SHP77 treated with DMSO at 0.1 percent for 48 hours (cell line): ENCODE measurements at regions not wholly inside any gene's neighbourhood (a gene's known extent, or its start where the extent isn't known, plus 50 kb on each side); places are given as distances from the start of the nearest gene placed in this dataset.
"Not testable (repeated sequence)": the region's sequence is repeated elsewhere in the genome, so short reads cannot be mapped to it uniquely, and the experiment has no call there.

Source experiments
- DNase-seq: peaks from one replicate; lab custom pipeline; 2025; lab: John Stamatoyannopoulos, UW

- not testable (repeated sequence) for DNase-seq
These were observed 733.1 kb upstream of the TPTE start for GRCh38 chr21:9788281-9788680.

GRCh38 chr21:9790354-9790753 lies 731.0 kb upstream of the TPTE start:
- DNase-seq = not testable (repeated sequence)

GRCh38 chr21:9791453-9791852 lies 729.9 kb upstream of the TPTE start:
- DNase-seq = not testable (repeated sequence)

- not testable (repeated sequence) for DNase-seq
These were observed 726.1 kb upstream of the TPTE start for GRCh38 chr21:9795291-9795690.

GRCh38 chr21:9796293-9796692 lies 725.1 kb upstream of the TPTE start:
- DNase-seq = not testable (repeated sequence)

GRCh38 chr21:9807675-9808074 lies 713.7 kb upstream of the TPTE start:
- not testable (repeated sequence) for DNase-seq

GRCh38 chr21:9811223-9812004 lies 710.0 kb upstream of the TPTE start:
- DNase-seq = not testable (repeated sequence)

- DNase-seq = not testable (repeated sequence)
These were observed 708.9 kb upstream of the TPTE start for GRCh38 chr21:9812507-9812906.

- DNase-seq = not testable (repeated sequence)
These were observed 707.2 kb upstream of the TPTE start for GRCh38 chr21:9813894-9814814.

- not testable (repeated sequence) for DNase-seq
These were observed 706.1 kb upstream of the TPTE start for GRCh38 chr21:9815181-9815789.

GRCh38 chr21:9816734-9817334 lies 704.5 kb upstream of the TPTE start:
- not testable (repeated sequence) for DNase-seq

- DNase-seq = not testable (repeated sequence)
These were observed 703.4 kb upstream of the TPTE start for GRCh38 chr21:9817841-9818441.

- not testable (repeated sequence) for DNase-seq
These were observed 701.7 kb upstream of the TPTE start for GRCh38 chr21:9819549-9820192.

GRCh38 chr21:9820579-9820978 lies 700.8 kb upstream of the TPTE start:
- not testable (repeated sequence) for DNase-seq

- DNase-seq = not testable (repeated sequence)
These were observed 699.9 kb upstream of the TPTE start for GRCh38 chr21:9821472-9821871.

- DNase-seq = not testable (repeated sequence)
These were observed 699.1 kb upstream of the TPTE start for GRCh38 chr21:9822093-9822820.

GRCh38 chr21:9823197-9824157 lies 697.9 kb upstream of the TPTE start:
- not testable (repeated sequence) for DNase-seq

GRCh38 chr21:9830801-9831200 lies 690.6 kb upstream of the TPTE start:
- DNase-seq = not testable (repeated sequence)

GRCh38 chr21:9832751-9833150 lies 688.6 kb upstream of the TPTE start:
- DNase-seq = not testable (repeated sequence)
